H9 (cell line): ENCODE measurements at regions not wholly inside any gene's neighbourhood (a gene's known extent, or its start where the extent isn't known, plus 50 kb on each side); places are given as distances from the start of the nearest gene placed in this dataset.

Experiments
- DNase-seq: peaks from one replicate; pipeline ENCODE4 v3.0.0-alpha.2; 2017
- H2AFZ ChIP-seq: one replicate; pipeline ENCODE4 v1.6.1; 2013; ENCODE audit warnings: mild to moderate bottlenecking, low read length, control low read depth, moderate library complexity
- H2AK5ac ChIP-seq: 2 replicates; pipeline ENCODE4 v1.6.1; 2013; ENCODE audit warnings: low read length, control low read depth, mixed read lengths; ENCODE audit not compliant: insufficient read length
- H2BK120ac ChIP-seq: one replicate; pipeline ENCODE4 v1.6.1; 2013; ENCODE audit warnings: low read depth, mild to moderate bottlenecking, low read length, control low read depth, inconsistent platforms; ENCODE audit not compliant: poor library complexity, severe bottlenecking
- H2BK12ac ChIP-seq: 2 replicates; pipeline ENCODE4 v1.6.1; 2013; ENCODE audit warnings: low read length, control low read depth, mixed read lengths, low read depth; ENCODE audit not compliant: insufficient read length
- H2BK15ac ChIP-seq: 2 replicates; pipeline ENCODE4 v1.6.1; 2013; ENCODE audit warnings: low read depth, low read length, control low read depth
- H2BK20ac ChIP-seq: one replicate; pipeline ENCODE4 v1.6.1; 2013; ENCODE audit warnings: low read depth, mild to moderate bottlenecking, low read length, control low read depth, inconsistent platforms; ENCODE audit not compliant: poor library complexity, severe bottlenecking
- H2BK5ac ChIP-seq: 2 replicates; pipeline ENCODE4 v1.6.1; 2013; ENCODE audit warnings: low read length, control low read depth, mixed read lengths; ENCODE audit not compliant: insufficient read length
- H3K14ac ChIP-seq: 2 replicates; pipeline ENCODE4 v1.6.1; 2013; ENCODE audit warnings: low read length, control low read depth; ENCODE audit not compliant: insufficient read depth
- H3K18ac ChIP-seq: 2 replicates; pipeline ENCODE4 v1.6.1; 2013; ENCODE audit warnings: low read depth, mild to moderate bottlenecking, mixed read lengths, low read length, control low read depth; ENCODE audit not compliant: insufficient read length
- H3K23ac ChIP-seq: 2 replicates; pipeline ENCODE4 v1.6.1; 2013; ENCODE audit warnings: low read length, control low read depth, mixed read lengths, low read depth; ENCODE audit not compliant: insufficient read length
- H3K23me2 ChIP-seq: 2 replicates; pipeline ENCODE4 v1.6.1; 2013; ENCODE audit warnings: low read depth, mild to moderate bottlenecking, mixed read lengths, low read length, control low read depth; ENCODE audit not compliant: insufficient read length, poor library complexity, severe bottlenecking
- H3K27ac ChIP-seq: 2 replicates; pipeline ENCODE4 v1.5.1; 2013; ENCODE audit warnings: low read length, control low read depth, mixed read lengths, low read depth; ENCODE audit not compliant: insufficient read length
- H3K27me3 ChIP-seq: 2 replicates; pipeline ENCODE4 v1.6.1; 2013; ENCODE audit warnings: low read length, control low read depth, inconsistent platforms; ENCODE audit not compliant: insufficient read depth
- H3K4ac ChIP-seq: 2 replicates; pipeline ENCODE4 v1.6.1; 2013; ENCODE audit warnings: low read depth, mild to moderate bottlenecking, control low read depth, inconsistent platforms, low read length, moderate library complexity
- H3K4me1 ChIP-seq: 2 replicates; pipeline ENCODE4 v1.6.1; 2013; ENCODE audit warnings: low read length, control low read depth, inconsistent platforms; ENCODE audit not compliant: insufficient read depth
- H3K4me2 ChIP-seq: 2 replicates; pipeline ENCODE4 v1.6.1; 2013; ENCODE audit warnings: low read length, control low read depth, mixed read lengths; ENCODE audit not compliant: insufficient read length, insufficient read depth
- H3K56ac ChIP-seq: 2 replicates; pipeline ENCODE4 v1.6.1; 2013; ENCODE audit warnings: low read depth, mild to moderate bottlenecking, mixed read lengths, low read length, control low read depth; ENCODE audit not compliant: insufficient read length
- H3K79me1 ChIP-seq: 2 replicates; pipeline ENCODE4 v1.6.1; 2013; ENCODE audit warnings: low read depth, mild to moderate bottlenecking, moderate library complexity, low read length, control low read depth, inconsistent platforms; ENCODE audit not compliant: insufficient read depth, poor library complexity, severe bottlenecking
- H3K79me2 ChIP-seq: 2 replicates; pipeline ENCODE4 v1.6.1; 2013; ENCODE audit warnings: low read length, control low read depth, inconsistent platforms; ENCODE audit not compliant: insufficient read depth
- H3K9ac ChIP-seq: 2 replicates; pipeline ENCODE4 v1.6.1; 2013; ENCODE audit warnings: low read length, control low read depth, mixed read lengths; ENCODE audit not compliant: insufficient read length; ENCODE audit errors: extremely low read depth
- H3K9me3 ChIP-seq: one replicate; pipeline ENCODE4 v1.6.1; 2013; ENCODE audit warnings: low read depth, low read length, inconsistent platforms; ENCODE audit not compliant: control insufficient read depth
- H3T11ph ChIP-seq: one replicate; pipeline ENCODE4 v1.6.1; 2013; ENCODE audit warnings: mild to moderate bottlenecking, low read length, control low read depth, inconsistent platforms
- H4K20me1 ChIP-seq: one replicate; pipeline ENCODE4 v1.6.1; 2013; ENCODE audit not compliant: control insufficient read depth, insufficient read length, insufficient read depth
- H4K5ac ChIP-seq: 2 replicates; pipeline ENCODE4 v1.6.1; 2013; ENCODE audit warnings: low read depth, mild to moderate bottlenecking, mixed read lengths, low read length, control low read depth; ENCODE audit not compliant: insufficient read length
- H4K8ac ChIP-seq: replicated peaks from 2 replicates; pipeline ENCODE4 v1.6.1; 2013; ENCODE audit warnings: low read length, control low read depth, mixed read lengths, low read depth; ENCODE audit not compliant: insufficient read length
- H4K91ac ChIP-seq: 2 replicates; pipeline ENCODE4 v1.6.1; 2013; ENCODE audit warnings: low read depth, mild to moderate bottlenecking, moderate library complexity, mixed read lengths, low read length, control low read depth; ENCODE audit not compliant: insufficient read length
- H3K27ac Mint-ChIP-seq, 3 experiments: 2 replicates in 2 of 3; 3 replicates in 1 of 3; pipeline ENCODE4 v1.8.0; 2020 to 2021; ENCODE audit warnings: mixed read lengths in 3 of 3, mild to moderate bottlenecking in 1 of 3, moderate library complexity in 1 of 3
- H3K27me3 Mint-ChIP-seq: 2 replicates; pipeline ENCODE4 v1.8.0; 2021; ENCODE audit warnings: low read depth, mild to moderate bottlenecking, moderate library complexity, mixed read lengths
- H3K36me3 Mint-ChIP-seq, 3 experiments: 2 replicates in 2 of 3; 3 replicates in 1 of 3; pipeline ENCODE4 v1.8.0; 2020 to 2021; ENCODE audit warnings: low read depth in 3 of 3, mixed read lengths in 3 of 3; ENCODE audit not compliant: insufficient read depth in 1 of 3
- H3K4me1 Mint-ChIP-seq, 2 experiments: 2 replicates each; pipeline ENCODE4 v1.8.0; 2020; ENCODE audit warnings: mixed read lengths in 2 of 2
- H3K4me3 Mint-ChIP-seq, 2 experiments: 2 replicates in 1 of 2; 3 replicates in 1 of 2; pipeline ENCODE4 v1.8.0; 2020 to 2021; ENCODE audit warnings: mild to moderate bottlenecking in 2 of 2, mixed read lengths in 2 of 2, moderate library complexity in 1 of 2
- H3K9me3 Mint-ChIP-seq, 2 experiments: 2 replicates in 1 of 2; 3 replicates in 1 of 2; pipeline ENCODE4 v1.8.0; 2020; ENCODE audit warnings: mild to moderate bottlenecking in 2 of 2, mixed read lengths in 2 of 2, moderate library complexity in 1 of 2
- CTCF ChIP-seq: fragments of 200-600 bp; sonication (generic); conservative IDR thresholded peaks from 3 replicates; pipeline ENCODE4 v1.8.0; 2021; ENCODE audit warnings: antibody characterized with exemption, mild to moderate bottlenecking
- WGBS: extraction: QIAGEN DNeasy Blood & Tissue Kit; methylation state at CpG from one replicate; pipeline ENCODE4 v1.1.7; 2013; ENCODE audit warnings: missing lambda C conversion rate, low lambda C conversion rate, mixed read lengths; ENCODE audit not compliant: insufficient read length; ENCODE audit errors: extremely low coverage; 5-methylcytosine and 5-hydroxymethylcytosine counted together

- Histone ChIP-seq H3K9me3 (no peaks in the 10 kb centered on the region), H3K79me1 (no peaks in the 10 kb centered on the region), H3K23me2 (no peaks in the 10 kb centered on the region), H2AK5ac (no peak overlapping the region), H3T11ph (no peak overlapping the region), H4K20me1 (no peaks in the 10 kb centered on the region), H2BK120ac (no peak overlapping the region), H2BK5ac (no peak overlapping the region), H3K56ac (no peak overlapping the region), H4K91ac (no peak overlapping the region), H2AFZ (no peak overlapping the region), H3K14ac (no peak overlapping the region), H3K4me2 (no peak overlapping the region), H4K8ac (no peak overlapping the region), H3K23ac (no peak overlapping the region), H3K4me1 (no peaks in the 10 kb centered on the region), H3K18ac (no peak overlapping the region), H3K27me3 (no peaks in the 10 kb centered on the region), H3K79me2 (no peaks in the 10 kb centered on the region), H3K4ac (no peak overlapping the region), H3K27ac (no peak overlapping the region), H2BK12ac (no peak overlapping the region), H2BK20ac (no peak overlapping the region), H3K9ac (no peak overlapping the region), H4K5ac (no peak overlapping the region), H2BK15ac (no peak overlapping the region)
- Mint-ChIP-seq H3K27ac (no peak overlapping the region), H3K4me1 (no peaks in the 10 kb centered on the region), H3K27me3 (no peaks in the 10 kb centered on the region), H3K9me3 (no peaks in the 10 kb centered on the region), H3K4me3 (no peak overlapping the region), H3K36me3 (no peaks in the 10 kb centered on the region)
- TF ChIP-seq CTCF = no peak
- DNase-seq = no peak
- WGBS = no CpG with 5 or more reads among the region's 1 CpG
Measured at GRCh38 chr2:194483041-194483440, 1174.0 kb upstream of the SLC39A10 start.
